Keratinocyte (primary cell): ENCODE measurements at regions not wholly inside any gene's neighbourhood (a gene's known extent, or its start where the extent isn't known, plus 50 kb on each side); places are given as distances from the start of the nearest gene placed in this dataset.

Experiments
- CTCF ChIP-seq, 3 experiments: IDR thresholded peaks in 1 of 3; conservative IDR thresholded peaks in 1 of 3; optimal IDR thresholded peaks in 1 of 3; 2 replicates in 2 of 3; 3 replicates in 1 of 3; pipeline versions ENCODE3 to v1.5.1; 2011; ENCODE audit warnings: low read length in 3 of 3, mild to moderate bottlenecking in 3 of 3, moderate library complexity in 2 of 3, control low read depth in 1 of 3, inconsistent platforms in 1 of 3; ENCODE audit not compliant: insufficient read depth in 2 of 3; ENCODE audit errors: extremely low read depth in 1 of 3
- EZH2 ChIP-seq: IDR thresholded peaks from one replicate; pipeline ENCODE4 v1.6.1; 2012; ENCODE audit warnings: inconsistent platforms, mild to moderate bottlenecking, low read length, moderate library complexity

- no peak for TF ChIP-seq CTCF (optimal IDR thresholded peaks at IDR 0.05 in 1 of 3, IDR thresholded peaks at IDR 0.05 in 1 of 3, conservative IDR thresholded peaks at IDR 0.05 in 1 of 3; ENCODE audit: extremely low read depth in 1 of 3, insufficient read depth in 2 of 3, low read length in 3 of 3)
- no peak for TF ChIP-seq EZH2
Observed at GRCh38 chr1:157347506-157347905, 204.8 kb downstream of the FCRL5 start.
